ENCODE measurements at regions not wholly inside any gene's neighbourhood (a gene's known extent, or its start where the extent isn't known, plus 50 kb on each side); places are given as distances from the start of the nearest gene placed in this dataset.

DNA sequence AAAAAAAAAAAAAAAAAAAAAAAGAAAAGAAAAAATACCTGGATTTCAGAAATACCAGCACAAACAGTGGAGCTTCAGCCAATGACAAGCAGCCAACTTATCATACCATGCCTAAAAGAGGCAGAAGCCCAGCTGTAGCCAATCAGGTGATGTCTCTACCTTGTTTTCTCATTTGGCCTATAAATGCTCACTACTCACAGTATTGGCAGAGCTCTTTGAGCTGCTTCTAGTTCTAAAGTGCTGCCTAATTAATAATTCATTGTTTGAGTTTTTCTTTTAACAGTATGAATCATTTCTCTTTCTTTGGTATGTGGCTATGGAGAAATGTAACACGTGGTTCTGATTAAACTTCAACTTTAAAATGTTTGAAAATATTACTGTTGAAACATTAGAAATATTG lies 188.8 kb upstream of the TECRL start:
- WGBS, 2 experiments (ENCODE audit: extremely low coverage in 1 of 2, insufficient coverage in 1 of 2, insufficient read length in 1 of 2, insufficient replicate concordance in 2 of 2, low coverage in 1 of 2, low lambda C conversion rate in 2 of 2, missing lambda C conversion rate in 1 of 2), result 92% methylated on average over 1 of the region's 1 CpG; no CpG with 5 or more reads in 1 of the 2 experiments
- Histone ChIP-seq H2BK20ac (ENCODE audit: low read length) (no peak overlapping the region), H3K79me2 (ENCODE audit: control insufficient read depth in 1 of 2, insufficient read depth in 2 of 2, low read length in 2 of 2) (no peaks in the 10 kb centered on the region), H3K56ac (replicated peaks; ENCODE audit: insufficient read length, low read depth, low read length) (no peak overlapping the region), H3K27ac (ENCODE audit: low read depth, low read length) (no peak overlapping the region), H4K5ac (ENCODE audit: insufficient read length, low read depth, low read length) (no peak overlapping the region), H2BK120ac (replicated peaks; ENCODE audit: low read depth, low read length) (no peak overlapping the region), H3K23me2 (ENCODE audit: low read depth, low read length) (no peaks in the 10 kb centered on the region), H3K79me1 (ENCODE audit: low read depth, low read length) (no peaks in the 10 kb centered on the region), H3K14ac (ENCODE audit: insufficient read length) (no peak overlapping the region), H3K27me3 (replicated peaks in 1 of 4; ENCODE audit: control insufficient read depth in 3 of 4, extremely low read depth in 1 of 4, insufficient read depth in 3 of 4, low read length in 3 of 4) (no peaks in the 10 kb centered on the region), H3K4me3 (ENCODE audit: extremely low read depth in 1 of 4, insufficient read depth in 2 of 4, low read depth in 3 of 4, low read length in 4 of 4) (no peak overlapping the region), H4K91ac (replicated peaks; ENCODE audit: insufficient read length, low read length) (no peak overlapping the region), H3K4ac (replicated peaks; ENCODE audit: insufficient read length, low read depth, low read length) (no peak overlapping the region), H3K18ac (ENCODE audit: extremely low read depth, low read length) (no peak overlapping the region), H2BK5ac (ENCODE audit: low read depth, low read length) (no peak overlapping the region), H3K23ac (ENCODE audit: insufficient read length) (no peak overlapping the region), H2BK12ac (ENCODE audit: low read depth, low read length) (no peak overlapping the region), H3K4me2 (ENCODE audit: insufficient read depth in 1 of 2, low read depth in 2 of 2, low read length in 2 of 2) (no peak overlapping the region), H3K36me3 (ENCODE audit: control insufficient read depth in 2 of 4, insufficient read depth in 4 of 4, low read length in 3 of 4) (no peaks in the 10 kb centered on the region), H2AFZ (ENCODE audit: low read length) (no peak overlapping the region), H4K20me1 (replicated peaks in 1 of 2; ENCODE audit: control insufficient read depth in 1 of 2, insufficient read depth in 2 of 2, low read length in 2 of 2) (no peaks in the 10 kb centered on the region), H3K4me1 (replicated peaks in 1 of 4; ENCODE audit: control insufficient read depth in 3 of 4, insufficient read depth in 4 of 4, low read length in 3 of 4) (peaks cover 0 to 4% (median 0%) of the 10 kb centered on the region in 4 experiments; a peak in 1 of 7 replicates), H4K8ac (ENCODE audit: extremely low read depth, insufficient read depth, low read length) (no peak overlapping the region), H2BK15ac (ENCODE audit: low read length) (no peak overlapping the region), H3K9ac (replicated peaks in 1 of 4; ENCODE audit: extremely low read depth in 1 of 4, low read depth in 3 of 4, low read length in 3 of 4) (no peak overlapping the region), H2AK5ac (ENCODE audit: low read depth, low read length) (no peak overlapping the region), H3K9me3 (ENCODE audit: insufficient read depth in 2 of 2, low read depth in 1 of 2, low read length in 1 of 2) (no peaks in the 10 kb centered on the region)
- DNase-seq (ENCODE audit: low read depth in 1 of 2, low spot score in 2 of 2) (no peak), FAIRE-seq (no peak)
- CTCF ChIA-PET (ENCODE audit: partially characterized antibody), result interaction anchor here (1.1 kb wide), 1 partner anchor 13 kb away, joined by 3 read pairs; no protein-coding TSS in a partner anchor
- POLR2A ChIA-PET (ENCODE audit: partially characterized antibody), result no interaction called here
- TF ChIP-seq BCL11A (IDR thresholded peaks at IDR 0.05; ENCODE audit: low read depth in 2 of 2, low read length in 2 of 2), result no peak
- no peak for TF ChIP-seq CBX5 (IDR thresholded peaks at IDR 0.05; ENCODE audit: low read depth, low read length)
- TF ChIP-seq FOSL1 (IDR thresholded peaks at IDR 0.05; ENCODE audit: insufficient read depth, low read depth, low read length), result no peak
- no peak for TF ChIP-seq SIRT6 (IDR thresholded peaks at IDR 0.05; ENCODE audit: low read length)
- TF ChIP-seq, protein P1, sequence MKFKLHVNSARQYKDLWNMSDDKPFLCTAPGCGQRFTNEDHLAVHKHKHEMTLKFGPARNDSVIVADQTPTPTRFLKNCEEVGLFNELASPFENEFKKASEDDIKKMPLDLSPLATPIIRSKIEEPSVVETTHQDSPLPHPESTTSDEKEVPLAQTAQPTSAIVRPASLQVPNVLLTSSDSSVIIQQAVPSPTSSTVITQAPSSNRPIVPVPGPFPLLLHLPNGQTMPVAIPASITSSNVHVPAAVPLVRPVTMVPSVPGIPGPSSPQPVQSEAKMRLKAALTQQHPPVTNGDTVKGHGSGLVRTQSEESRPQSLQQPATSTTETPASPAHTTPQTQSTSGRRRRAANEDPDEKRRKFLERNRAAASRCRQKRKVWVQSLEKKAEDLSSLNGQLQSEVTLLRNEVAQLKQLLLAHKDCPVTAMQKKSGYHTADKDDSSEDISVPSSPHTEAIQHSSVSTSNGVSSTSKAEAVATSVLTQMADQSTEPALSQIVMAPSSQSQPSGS (IDR thresholded peaks at IDR 0.05; ENCODE audit: low read length), result no peak
- TF ChIP-seq RNF2 (IDR thresholded peaks at IDR 0.05; ENCODE audit: borderline replicate concordance, low read depth, low read length, missing control alignments, poor library complexity, severe bottlenecking), result no peak
- no peak for TF ChIP-seq TBP (IDR thresholded peaks at IDR 0.05; ENCODE audit: low read depth, low read length)
- TF ChIP-seq KDM1A (IDR thresholded peaks at IDR 0.05; ENCODE audit: borderline replicate concordance, low read length), result no peak
- TF ChIP-seq CHD1 (IDR thresholded peaks at IDR 0.05; ENCODE audit: low read depth, low read length), result no peak
- no peak for TF ChIP-seq SUZ12 (IDR thresholded peaks at IDR 0.05; ENCODE audit: low read length)
- no peak for TF ChIP-seq SAP30 (IDR thresholded peaks at IDR 0.05; ENCODE audit: insufficient read depth, insufficient replicate concordance, low read length)
- TF ChIP-seq CHD2 (IDR thresholded peaks at IDR 0.05; ENCODE audit: low read length), result no peak
- no peak for TF ChIP-seq POLR2A (IDR thresholded peaks at IDR 0.05; ENCODE audit: control extremely low read depth in 1 of 2, low read depth in 2 of 2, low read length in 2 of 2)
